GM12864 (cell line): ENCODE measurements at regions not wholly inside any gene's neighbourhood (a gene's known extent, or its start where the extent isn't known, plus 50 kb on each side); places are given as distances from the start of the nearest gene placed in this dataset.

Experiments
- DNase-seq: peaks from one replicate; pipeline ENCODE4 v3.0.0-alpha.2; 2011; ENCODE audit warnings: low read depth
- H3K4me3 ChIP-seq: 2 replicates; pipeline ENCODE4 v1.5.1; 2011; ENCODE audit warnings: mild to moderate bottlenecking, low read depth, low read length, control low read depth
- TF ChIP-seq, protein P1 (sequence below): IDR thresholded peaks from 2 replicates; pipeline ENCODE4 v1.5.1; 2011; ENCODE audit warnings: low read depth, mild to moderate bottlenecking, moderate library complexity, low read length, control low read depth, inconsistent platforms; ENCODE audit errors: missing control alignments

DNA sequence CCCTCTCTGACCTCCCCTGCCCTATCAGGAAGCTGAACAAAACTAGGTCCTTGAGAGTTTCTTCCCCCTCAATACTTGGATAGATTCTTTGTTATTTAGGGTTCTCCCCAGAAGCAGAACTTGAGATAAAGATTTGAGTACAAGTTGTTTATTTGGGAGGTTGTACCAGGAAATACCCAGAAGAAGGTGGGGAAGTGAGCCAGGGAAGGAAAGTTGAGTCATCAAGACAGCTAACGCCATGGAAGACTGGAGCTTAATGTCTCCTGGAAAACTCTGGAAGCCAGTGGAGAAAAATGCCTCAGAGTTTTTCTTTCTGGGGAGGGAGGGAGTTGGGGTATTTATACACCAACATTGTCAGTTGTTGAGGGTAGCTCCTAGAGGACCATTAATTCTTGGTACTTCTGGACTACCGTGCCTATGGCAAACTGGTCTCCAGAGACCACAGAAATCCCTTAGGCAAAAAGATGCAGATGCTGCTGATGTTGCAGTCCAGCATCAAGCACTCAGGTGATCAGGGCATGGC lies 102.6 kb upstream of the ZFP64 start:
- TF ChIP-seq, protein P1, sequence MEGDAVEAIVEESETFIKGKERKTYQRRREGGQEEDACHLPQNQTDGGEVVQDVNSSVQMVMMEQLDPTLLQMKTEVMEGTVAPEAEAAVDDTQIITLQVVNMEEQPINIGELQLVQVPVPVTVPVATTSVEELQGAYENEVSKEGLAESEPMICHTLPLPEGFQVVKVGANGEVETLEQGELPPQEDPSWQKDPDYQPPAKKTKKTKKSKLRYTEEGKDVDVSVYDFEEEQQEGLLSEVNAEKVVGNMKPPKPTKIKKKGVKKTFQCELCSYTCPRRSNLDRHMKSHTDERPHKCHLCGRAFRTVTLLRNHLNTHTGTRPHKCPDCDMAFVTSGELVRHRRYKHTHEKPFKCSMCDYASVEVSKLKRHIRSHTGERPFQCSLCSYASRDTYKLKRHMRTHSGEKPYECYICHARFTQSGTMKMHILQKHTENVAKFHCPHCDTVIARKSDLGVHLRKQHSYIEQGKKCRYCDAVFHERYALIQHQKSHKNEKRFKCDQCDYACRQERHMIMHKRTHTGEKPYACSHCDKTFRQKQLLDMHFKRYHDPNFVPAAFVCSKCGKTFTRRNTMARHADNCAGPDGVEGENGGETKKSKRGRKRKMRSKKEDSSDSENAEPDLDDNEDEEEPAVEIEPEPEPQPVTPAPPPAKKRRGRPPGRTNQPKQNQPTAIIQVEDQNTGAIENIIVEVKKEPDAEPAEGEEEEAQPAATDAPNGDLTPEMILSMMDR, result no peak
- no peak overlapping the region for H3K4me3 ChIP-seq
- no peak for DNase-seq

- no peak for DNase-seq
- TF ChIP-seq, protein P1, result no peak
- no peak overlapping the region for H3K4me3 ChIP-seq
Observed at GRCh38 chr20:52291109-52291508, 99.5 kb upstream of the ZFP64 start.

DNA sequence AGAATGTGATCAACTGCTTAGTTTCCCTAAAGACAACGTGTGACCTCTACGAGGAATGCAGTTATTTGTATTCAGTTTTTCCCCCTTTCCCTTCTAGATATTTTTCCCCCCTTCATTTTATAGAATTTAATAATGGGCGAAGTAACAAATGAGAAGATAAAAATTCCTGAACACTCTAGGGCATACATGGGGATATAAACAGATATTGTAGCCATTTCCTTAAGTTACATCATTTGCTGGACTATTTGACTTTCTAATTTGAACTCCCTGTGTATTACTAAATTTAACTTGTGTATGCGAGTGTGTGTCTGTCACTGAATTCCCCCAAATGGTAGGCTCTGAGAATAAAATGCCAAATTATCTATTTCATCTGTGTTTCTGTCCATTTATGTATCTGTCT lies 99.0 kb upstream of the ZFP64 start:
- no peak for DNase-seq
- TF ChIP-seq, protein P1, result no peak
- no peak overlapping the region for H3K4me3 ChIP-seq

- TF ChIP-seq, protein P1, result no peak
- no peak overlapping the region for H3K4me3 ChIP-seq
- DNase-seq, result no peak
Observed at GRCh38 chr20:52289956-52290565, 98.5 kb upstream of the ZFP64 start.

- DNase-seq, result no peak
- no peak overlapping the region for H3K4me3 ChIP-seq
- TF ChIP-seq, protein P1, result no peak
Observed at GRCh38 chr20:52280407-52280806, 88.8 kb upstream of the ZFP64 start.

DNA sequence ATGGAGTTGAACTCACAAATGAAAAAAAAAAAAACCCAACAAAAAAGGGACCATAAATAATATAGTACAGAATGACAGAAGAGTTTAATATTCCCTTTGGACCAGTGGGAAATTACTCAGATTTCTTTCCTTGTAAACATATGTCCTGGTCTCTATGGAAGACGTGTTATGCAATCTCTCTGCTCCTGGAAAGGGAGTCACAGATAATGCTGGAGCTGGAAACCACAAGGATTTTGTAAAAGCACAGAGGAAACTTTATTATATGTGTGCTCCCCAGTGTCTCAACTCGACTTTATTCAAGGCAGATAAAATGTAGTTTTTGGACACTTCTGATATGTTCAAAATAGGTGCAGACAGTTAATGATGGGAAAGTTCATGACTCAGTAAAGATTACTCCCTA lies 88.1 kb upstream of the ZFP64 start:
- DNase-seq, result no peak
- TF ChIP-seq, protein P1, result no peak
- H3K4me3 ChIP-seq, result no peak overlapping the region

- no peak for DNase-seq
- TF ChIP-seq, protein P1, result no peak
- no peak overlapping the region for H3K4me3 ChIP-seq
Observed at GRCh38 chr20:52275181-52275691, 83.7 kb upstream of the ZFP64 start.
